Esophagus (tissue), 2 donors: ENCODE measurements at regions not wholly inside any gene's neighbourhood (a gene's known extent, or its start where the extent isn't known, plus 50 kb on each side); places are given as distances from the start of the nearest gene placed in this dataset.

Source experiments
- H3K27ac ChIP-seq, 2 donors: one replicate each; pipeline ENCODE4 v1.5.1; 2013; ENCODE audit warnings: low read depth in 2 of 2, mild to moderate bottlenecking in 2 of 2, inconsistent platforms in 1 of 2, low read length in 1 of 2, moderate library complexity in 1 of 2
- H3K27me3 ChIP-seq, 2 donors: one replicate each; pipeline ENCODE4 v1.6.1; 2013; ENCODE audit warnings: low read length in 2 of 2, control low read depth in 1 of 2, mild to moderate bottlenecking in 1 of 2; ENCODE audit not compliant: insufficient read depth in 2 of 2, control insufficient read depth in 1 of 2
- H3K36me3 ChIP-seq, 2 donors: one replicate each; pipeline ENCODE4 v1.6.1; 2013; ENCODE audit warnings: low read length in 1 of 2; ENCODE audit not compliant: control insufficient read depth in 2 of 2, insufficient read depth in 2 of 2
- H3K4me1 ChIP-seq, 2 donors: one replicate each; pipeline ENCODE4 v1.6.1; 2013; ENCODE audit warnings: low read length in 1 of 2; ENCODE audit not compliant: control insufficient read depth in 2 of 2, insufficient read depth in 2 of 2
- H3K4me3 ChIP-seq, 2 donors: one replicate each; pipeline ENCODE4 v1.5.1; 2013; ENCODE audit warnings: low read length in 2 of 2, mild to moderate bottlenecking in 2 of 2, low read depth in 1 of 2, moderate library complexity in 1 of 2
- H3K9me3 ChIP-seq, 2 donors: one replicate each; pipeline ENCODE4 v1.6.1; 2013; ENCODE audit warnings: mild to moderate bottlenecking in 2 of 2, low read depth in 1 of 2, low read length in 1 of 2, moderate library complexity in 1 of 2; ENCODE audit not compliant: control insufficient read depth in 2 of 2, insufficient read depth in 1 of 2
- WGBS, 2 donors: extraction: QIAGEN DNeasy Blood & Tissue Kit; methylation state at CpG; one replicate each; pipeline ENCODE4 v1.1.7; 2013; 5-methylcytosine and 5-hydroxymethylcytosine counted together
- donor health status: healthy with polysubstance abuse.
- donor health status: Bipolar disorder and iron deficiency.

DNA sequence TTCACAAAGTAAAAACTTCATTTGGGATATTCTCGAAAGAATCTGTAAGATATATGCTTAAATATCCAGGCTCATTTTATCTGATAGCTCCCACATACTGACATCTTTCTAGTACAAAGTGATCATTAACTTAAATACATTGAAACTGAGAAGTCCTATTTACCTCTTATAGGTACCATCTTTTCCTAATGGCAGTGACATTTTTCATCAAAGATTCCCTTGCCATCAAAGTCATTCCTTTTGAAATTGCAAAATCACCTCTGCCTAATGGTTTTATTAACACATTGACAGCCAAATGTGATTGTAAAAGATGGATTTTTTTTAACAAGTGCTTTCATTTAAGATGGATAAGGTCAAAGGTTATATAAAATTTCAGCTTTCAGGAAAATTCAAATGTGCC, 346.6 kb downstream of the MFSD1 start:
- no peak overlapping the region for H3K27ac ChIP-seq
- H3K36me3 ChIP-seq = no peaks in the 10 kb centered on the region
- 64 to 73% methylated on average over 1 of the region's 1 CpG for WGBS, 2 donors
- H3K4me3 ChIP-seq = no peak overlapping the region
- H3K4me1 ChIP-seq = no peaks in the 10 kb centered on the region
- no peaks in the 10 kb centered on the region for H3K27me3 ChIP-seq
- H3K9me3 ChIP-seq = no peaks in the 10 kb centered on the region

DNA sequence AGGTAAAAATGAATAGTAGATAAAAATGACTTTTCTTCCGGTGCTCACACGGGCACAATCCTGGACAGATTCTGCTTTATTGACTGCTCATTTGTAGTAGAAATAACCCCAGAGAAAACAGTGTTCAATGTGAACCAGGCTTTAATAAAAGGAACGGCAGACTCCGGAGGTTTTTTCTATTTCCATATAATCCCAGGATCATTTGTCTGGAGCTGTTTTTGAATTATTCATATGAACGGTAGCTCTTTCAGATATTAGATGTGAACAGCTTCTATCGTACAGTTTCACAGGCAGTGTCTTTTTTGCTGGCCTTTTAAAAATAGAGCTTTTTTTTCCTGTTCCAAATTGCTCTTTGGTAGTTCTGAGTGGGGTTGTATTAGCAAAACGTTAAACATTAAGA, 347.3 kb downstream of the MFSD1 start:
- 62 to 70% methylated on average over 7 of the region's 7 CpGs for WGBS, 2 donors
- Histone ChIP-seq H3K4me1 (no peaks in the 10 kb centered on the region), H3K27me3 (no peaks in the 10 kb centered on the region), H3K9me3 (no peaks in the 10 kb centered on the region), H3K27ac (no peak overlapping the region), H3K36me3 (no peaks in the 10 kb centered on the region), H3K4me3 (no peak overlapping the region)

DNA sequence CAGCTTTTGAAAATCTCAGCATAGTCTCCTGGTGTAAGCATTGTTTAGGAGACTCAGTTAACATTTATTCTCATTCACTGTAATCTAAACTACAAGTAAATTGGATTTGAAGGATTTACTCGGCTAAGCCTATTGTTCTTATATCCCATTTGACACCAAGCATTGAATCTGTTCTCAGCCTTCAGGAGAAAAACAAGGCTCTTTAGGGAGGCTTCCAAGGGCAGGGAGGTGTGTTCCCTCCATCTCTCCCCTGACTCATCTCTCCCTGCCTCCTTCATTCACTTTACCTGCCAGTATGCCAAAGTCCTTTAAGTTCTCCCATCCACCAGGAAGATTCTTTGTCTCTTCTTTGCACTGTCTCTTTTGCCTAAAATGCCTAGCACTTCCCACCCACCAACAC, 347.8 kb downstream of the MFSD1 start:
- no peak overlapping the region for H3K27ac ChIP-seq
- H3K4me3 ChIP-seq = no peak overlapping the region
- H3K9me3 ChIP-seq = no peaks in the 10 kb centered on the region
- H3K36me3 ChIP-seq = no peaks in the 10 kb centered on the region
- H3K4me1 ChIP-seq = no peaks in the 10 kb centered on the region
- no peaks in the 10 kb centered on the region for H3K27me3 ChIP-seq
- 56 to 64% methylated on average over 1 of the region's 1 CpG for WGBS, 2 donors

DNA sequence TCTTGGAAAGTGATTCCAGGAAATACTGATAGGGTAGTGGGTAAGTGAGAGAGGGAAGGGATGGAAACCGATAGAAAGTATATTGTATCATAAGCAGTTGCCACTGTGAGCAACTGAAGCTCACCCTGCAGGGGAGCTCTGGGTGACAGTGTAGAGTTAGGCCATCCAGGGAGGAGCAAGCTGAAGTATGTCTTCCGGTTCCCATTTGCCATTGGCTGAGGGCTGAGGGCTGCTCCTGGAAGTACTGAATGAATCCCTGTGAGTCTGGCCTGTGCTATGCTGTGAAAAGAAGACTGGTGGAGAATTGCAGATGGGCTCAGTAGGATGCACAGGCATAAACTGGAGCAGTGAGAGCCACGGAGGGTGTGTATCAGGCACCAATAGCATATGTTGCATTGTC, 348.3 kb downstream of the MFSD1 start:
- 82 to 84% methylated on average over 3 of the region's 3 CpGs for WGBS, 2 donors

DNA sequence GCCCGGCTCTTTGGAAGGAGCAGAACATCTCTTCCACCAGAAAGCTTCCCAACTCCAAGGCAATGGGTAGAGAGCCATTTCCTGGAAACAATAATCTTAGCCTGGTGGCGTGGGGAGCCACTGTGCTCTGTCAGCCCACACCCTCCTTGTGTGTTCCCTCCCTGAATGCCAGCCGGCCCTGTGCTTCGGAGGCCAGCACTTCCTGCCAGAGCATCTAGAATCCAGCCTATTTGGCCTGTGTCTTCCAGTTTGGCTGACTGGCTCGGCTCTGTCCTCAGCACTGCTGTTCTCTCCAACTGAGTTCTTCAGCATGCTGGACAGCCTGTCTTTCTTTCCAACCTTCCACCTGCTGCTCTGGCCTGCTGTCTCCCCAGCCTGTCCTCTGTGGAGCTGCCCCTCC, 349.3 kb downstream of the MFSD1 start:
- H3K4me1 ChIP-seq = no peaks in the 10 kb centered on the region
- H3K27me3 ChIP-seq = no peaks in the 10 kb centered on the region
- no peak overlapping the region for H3K27ac ChIP-seq
- no peak overlapping the region for H3K4me3 ChIP-seq
- H3K9me3 ChIP-seq = no peaks in the 10 kb centered on the region
- 63 to 66% methylated on average over 5 of the region's 5 CpGs for WGBS, 2 donors
- H3K36me3 ChIP-seq = no peaks in the 10 kb centered on the region

More for the DNA sequence above, 348.3 kb downstream of the MFSD1 start:
- Histone ChIP-seq H3K9me3 (no peaks in the 10 kb centered on the region), H3K27ac (no peak overlapping the region), H3K36me3 (no peaks in the 10 kb centered on the region), H3K4me3 (no peak overlapping the region), H3K4me1 (no peaks in the 10 kb centered on the region), H3K27me3 (no peaks in the 10 kb centered on the region)

DNA sequence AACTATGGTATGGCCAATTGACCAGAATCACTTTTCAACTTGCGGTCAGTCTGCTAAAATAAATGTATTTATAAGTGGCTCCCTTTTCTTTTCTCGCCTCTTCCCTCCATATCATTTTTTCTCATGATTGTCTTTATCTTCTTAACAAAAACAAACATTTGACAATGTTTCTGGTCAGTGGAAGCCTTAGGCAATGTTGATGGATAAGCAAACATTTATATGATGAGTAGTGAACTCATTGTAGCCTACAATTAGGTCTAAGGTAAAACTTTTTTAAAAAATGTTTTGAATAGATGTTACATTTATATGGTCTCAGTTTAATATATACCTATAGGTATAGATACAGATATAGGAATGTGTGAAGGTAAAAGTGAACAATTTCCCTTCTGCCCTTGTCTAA, 355.4 kb downstream of the MFSD1 start:
- Histone ChIP-seq H3K27ac (no peak overlapping the region), H3K4me1 (no peaks in the 10 kb centered on the region), H3K9me3 (no peaks in the 10 kb centered on the region), H3K36me3 (no peaks in the 10 kb centered on the region), H3K4me3 (no peak overlapping the region), H3K27me3 (no peaks in the 10 kb centered on the region)
- 78 to 89% methylated on average over 2 of the region's 2 CpGs for WGBS, 2 donors

DNA sequence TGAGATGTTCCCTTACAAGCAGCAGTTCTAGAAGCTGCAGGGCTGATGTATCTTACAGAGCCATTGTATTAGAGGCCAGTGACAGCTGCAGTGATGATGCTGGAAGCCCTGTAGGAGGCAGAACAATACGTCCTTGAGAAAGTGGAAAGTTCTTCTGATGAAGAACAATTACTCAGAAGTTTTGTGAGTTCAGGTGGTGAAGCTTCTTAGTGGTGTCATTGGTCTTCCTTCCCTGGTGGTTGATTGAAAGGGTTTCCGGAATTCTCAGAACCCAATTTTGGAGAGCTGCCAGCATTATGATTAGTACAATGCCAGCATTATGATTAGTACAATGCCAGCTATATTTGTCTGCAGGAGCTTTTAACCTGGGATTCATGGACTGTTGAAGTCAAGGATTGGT, 356.4 kb downstream of the MFSD1 start:
- no peak overlapping the region for H3K4me3 ChIP-seq
- H3K4me1 ChIP-seq = no peaks in the 10 kb centered on the region
- WGBS, 2 donors = 35 to 51% methylated on average over 2 of the region's 2 CpGs
- no peaks in the 10 kb centered on the region for H3K27me3 ChIP-seq
- no peak overlapping the region for H3K27ac ChIP-seq
- H3K36me3 ChIP-seq = no peaks in the 10 kb centered on the region
- no peaks in the 10 kb centered on the region for H3K9me3 ChIP-seq

DNA sequence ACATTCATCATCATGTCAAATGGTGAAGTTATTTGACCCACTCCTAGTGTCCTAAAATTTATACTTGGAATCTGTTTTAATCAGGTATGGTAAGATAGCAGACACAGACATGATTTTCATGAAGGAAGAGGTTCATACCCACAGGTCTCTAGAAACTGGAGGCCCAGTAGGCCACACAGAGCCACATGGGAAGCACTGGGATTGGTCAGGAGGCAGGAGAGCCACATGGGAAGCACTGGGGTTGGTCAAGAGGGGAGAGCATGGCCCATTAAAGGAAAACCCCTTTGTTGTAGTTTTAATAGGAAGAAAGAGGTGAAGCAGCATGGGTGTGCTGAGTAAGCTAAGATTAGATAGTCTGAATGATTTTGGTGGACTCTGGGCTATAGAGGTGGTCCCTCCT, 356.9 kb downstream of the MFSD1 start:
- Histone ChIP-seq H3K36me3 (no peaks in the 10 kb centered on the region), H3K4me1 (no peaks in the 10 kb centered on the region), H3K27ac (no peak overlapping the region), H3K4me3 (no peak overlapping the region), H3K27me3 (no peaks in the 10 kb centered on the region), H3K9me3 (no peaks in the 10 kb centered on the region)

DNA sequence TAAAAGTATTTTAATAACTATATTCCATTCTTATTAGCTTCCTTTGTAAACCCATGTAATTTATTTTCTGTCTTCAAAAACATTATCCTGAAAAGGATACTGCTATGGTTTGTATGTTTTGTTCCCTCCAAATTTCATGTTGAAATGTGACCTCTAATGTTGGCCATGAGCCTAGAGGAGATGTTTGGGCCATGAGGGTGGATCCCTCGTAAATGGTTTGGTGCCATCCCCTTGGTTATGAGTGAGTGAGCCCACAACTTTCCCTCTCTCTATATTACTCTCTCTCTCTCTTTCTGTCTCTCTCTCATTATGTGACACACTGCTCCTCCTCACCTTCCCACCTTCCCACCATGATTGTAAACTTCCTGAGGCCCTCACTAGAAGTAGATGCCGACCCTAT, 357.7 kb downstream of the MFSD1 start:
- H3K4me1 ChIP-seq = no peaks in the 10 kb centered on the region
- no peak overlapping the region for H3K4me3 ChIP-seq
- H3K36me3 ChIP-seq = no peaks in the 10 kb centered on the region
- H3K27ac ChIP-seq = no peak overlapping the region
- H3K9me3 ChIP-seq = no peaks in the 10 kb centered on the region
- H3K27me3 ChIP-seq = no peaks in the 10 kb centered on the region
- WGBS, 2 donors = 70 to 76% methylated on average over 2 of the region's 2 CpGs

DNA sequence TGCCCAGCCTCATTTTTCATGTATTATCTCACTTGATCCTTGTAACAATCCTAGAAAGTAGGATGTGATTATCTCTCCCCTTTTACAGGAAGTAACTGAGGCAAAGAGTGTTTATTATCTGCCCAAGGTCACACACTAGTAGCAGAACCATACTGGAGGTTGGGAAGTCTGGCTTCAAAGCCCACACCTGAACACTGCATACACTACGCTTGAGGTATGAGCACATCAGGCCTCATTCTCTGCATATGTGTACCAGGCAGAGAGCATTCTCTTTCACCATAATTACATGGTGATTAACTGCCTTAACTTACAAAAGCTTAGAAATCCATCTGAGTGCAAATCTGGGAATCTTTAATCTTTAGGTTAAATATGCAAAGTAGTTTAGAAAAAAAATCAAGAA, 361.8 kb downstream of the MFSD1 start:
- H3K4me3 ChIP-seq = no peak overlapping the region
- no peaks in the 10 kb centered on the region for H3K36me3 ChIP-seq
- peak overlapping the region in 1 of 2 donors; percentile 37 for H3K27ac ChIP-seq
- H3K9me3 ChIP-seq = no peaks in the 10 kb centered on the region
- no peaks in the 10 kb centered on the region for H3K4me1 ChIP-seq
- H3K27me3 ChIP-seq = no peaks in the 10 kb centered on the region
- WGBS, 2 donors = 86 to 90% methylated on average over 1 of the region's 1 CpG
